Breast epithelium (tissue), 3 donors: ENCODE measurements at regions not wholly inside any gene's neighbourhood (a gene's known extent, or its start where the extent isn't known, plus 50 kb on each side); places are given as distances from the start of the nearest gene placed in this dataset.

ENCODE experiments used
- POLR2A ChIP-seq: fragments of 450-650 bp; IDR thresholded peaks from one replicate; pipeline ENCODE4 v1.6.1; 2016; ENCODE audit warnings: antibody characterized with exemption, mild to moderate bottlenecking, moderate library complexity
- TF ChIP-seq, protein P1 (sequence below), 3 donors: fragments of 450-650 bp; IDR thresholded peaks; one replicate each; pipeline ENCODE4 v1.5.1; 2016 to 2017; ENCODE audit warnings: antibody characterized with exemption in 3 of 3, mild to moderate bottlenecking in 3 of 3, moderate library complexity in 3 of 3

DNA sequence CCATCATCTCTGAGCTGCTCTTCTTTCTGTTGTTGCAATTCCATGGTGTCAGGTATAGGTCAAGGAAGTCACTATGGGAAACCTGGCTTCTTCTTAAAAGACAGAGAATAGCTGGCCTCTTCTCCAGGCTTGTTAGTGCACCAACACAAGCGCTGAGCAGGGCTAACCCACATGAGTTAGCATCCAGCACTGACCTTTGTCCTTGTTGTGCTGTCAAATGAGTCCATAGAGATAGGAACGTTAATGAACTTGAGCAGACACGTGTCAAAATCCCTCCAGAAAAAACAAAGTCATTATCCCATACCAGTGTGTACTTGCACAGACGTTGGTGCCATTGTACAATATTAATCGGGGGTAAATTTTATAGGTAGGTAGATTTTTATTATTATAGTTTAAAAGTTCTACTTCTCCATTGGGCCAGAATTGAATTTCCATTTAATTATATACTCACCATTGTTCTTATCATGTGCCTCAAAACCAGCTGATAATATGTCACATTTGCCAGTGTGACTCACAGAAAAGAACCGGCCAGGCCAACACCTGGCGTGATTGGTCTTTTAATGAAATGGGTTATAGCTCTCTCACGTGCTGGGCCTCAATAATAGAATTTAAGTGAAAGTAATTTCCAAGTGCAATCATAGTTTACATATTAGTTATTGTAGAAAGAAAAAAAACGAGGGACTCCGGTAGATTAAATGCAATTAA lies 468.8 kb upstream of the MGMT start:
- TF ChIP-seq, protein P1, sequence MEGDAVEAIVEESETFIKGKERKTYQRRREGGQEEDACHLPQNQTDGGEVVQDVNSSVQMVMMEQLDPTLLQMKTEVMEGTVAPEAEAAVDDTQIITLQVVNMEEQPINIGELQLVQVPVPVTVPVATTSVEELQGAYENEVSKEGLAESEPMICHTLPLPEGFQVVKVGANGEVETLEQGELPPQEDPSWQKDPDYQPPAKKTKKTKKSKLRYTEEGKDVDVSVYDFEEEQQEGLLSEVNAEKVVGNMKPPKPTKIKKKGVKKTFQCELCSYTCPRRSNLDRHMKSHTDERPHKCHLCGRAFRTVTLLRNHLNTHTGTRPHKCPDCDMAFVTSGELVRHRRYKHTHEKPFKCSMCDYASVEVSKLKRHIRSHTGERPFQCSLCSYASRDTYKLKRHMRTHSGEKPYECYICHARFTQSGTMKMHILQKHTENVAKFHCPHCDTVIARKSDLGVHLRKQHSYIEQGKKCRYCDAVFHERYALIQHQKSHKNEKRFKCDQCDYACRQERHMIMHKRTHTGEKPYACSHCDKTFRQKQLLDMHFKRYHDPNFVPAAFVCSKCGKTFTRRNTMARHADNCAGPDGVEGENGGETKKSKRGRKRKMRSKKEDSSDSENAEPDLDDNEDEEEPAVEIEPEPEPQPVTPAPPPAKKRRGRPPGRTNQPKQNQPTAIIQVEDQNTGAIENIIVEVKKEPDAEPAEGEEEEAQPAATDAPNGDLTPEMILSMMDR (IDR thresholded peaks at IDR 0.05) = no peak
- no peak for TF ChIP-seq POLR2A
